Panc1 (cell line): ENCODE measurements at regions not wholly inside any gene's neighbourhood (a gene's known extent, or its start where the extent isn't known, plus 50 kb on each side); places are given as distances from the start of the nearest gene placed in this dataset.

Experiments
- ATAC-seq: fragments of 200-7000 bp; cut with Tn5 transposase; 2 replicates; pipeline ENCODE4 v1.9.1; 2020; ENCODE audit warnings: mild to moderate bottlenecking, moderate library complexity
- BruUV-seq: library from RNA; stranded (reverse); fragments of 400-500 nt; replicated peaks from 2 replicates; lab custom pipeline; 2021; lab: Mats Ljungman, UMichigan
- CTCF ChIA-PET: fragments of 300-600 bp; sonication (Branson Sonifier 250); formaldehyde crosslinking; loops from one replicate; lab custom pipeline; 2022; ENCODE audit warnings: antibody characterized with exemption; lab: Charles Lee
- POLR2A ChIA-PET: fragments of 300-600 bp; sonication (Branson Sonifier 250); formaldehyde crosslinking; loops from one replicate; lab custom pipeline; 2022; ENCODE audit warnings: antibody characterized with exemption; lab: Charles Lee
- DNase-seq: peaks from one replicate; pipeline ENCODE4 v3.0.0-alpha.2; 2010; ENCODE audit warnings: low read depth, low spot score
- H3K27ac ChIP-seq: 2 replicates; pipeline ENCODE4 v1.5.1; 2011; ENCODE audit warnings: mild to moderate bottlenecking, low read length, inconsistent platforms
- H3K27me3 ChIP-seq: fragments of 200-500 bp; sonication (Bioruptor generic); 2 replicates; pipeline ENCODE4 v1.6.0; 2014; ENCODE audit warnings: low read length, inconsistent platforms; ENCODE audit not compliant: control insufficient read depth, insufficient read depth
- H3K36me3 ChIP-seq: fragments of 200-500 bp; sonication (Bioruptor generic); 2 replicates; pipeline ENCODE4 v1.5.1; 2014; ENCODE audit warnings: inconsistent platforms, mild to moderate bottlenecking, low read length, moderate library complexity; ENCODE audit not compliant: control insufficient read depth, insufficient read depth
- H3K4me1 ChIP-seq: 2 replicates; pipeline ENCODE4 v1.5.1; 2011; ENCODE audit warnings: inconsistent platforms, mild to moderate bottlenecking, low read length, moderate library complexity; ENCODE audit not compliant: control insufficient read depth, insufficient read depth
- H3K4me3 ChIP-seq, 2 experiments: 2 replicates each; pipeline ENCODE4 v1.5.1; 2011 to 2012; ENCODE audit warnings: low read depth in 2 of 2, low read length in 2 of 2, mild to moderate bottlenecking in 2 of 2, inconsistent platforms in 1 of 2, moderate library complexity in 1 of 2
- H3K9me3 ChIP-seq: fragments of 200-500 bp; sonication (Bioruptor generic); 2 replicates; pipeline ENCODE4 v1.5.1; 2014; ENCODE audit warnings: low read depth, mild to moderate bottlenecking, inconsistent platforms, low read length, moderate library complexity; ENCODE audit not compliant: control insufficient read depth, insufficient read depth
- CTCF ChIP-seq: fragments of 450-650 bp; IDR thresholded peaks from 2 replicates; pipeline ENCODE4 v1.5.1; 2017; ENCODE audit warnings: mild to moderate bottlenecking
- POLR2AphosphoS5 ChIP-seq: IDR thresholded peaks from 2 replicates; pipeline ENCODE4 v1.6.1; 2012; ENCODE audit warnings: mild to moderate bottlenecking, low read depth, low read length, moderate library complexity
- REST ChIP-seq, 2 experiments: IDR thresholded peaks; 2 replicates each; pipeline ENCODE4 v1.6.1; 2011 to 2012; ENCODE audit warnings: low read depth in 2 of 2, control low read depth in 1 of 2, low read length in 1 of 2, mild to moderate bottlenecking in 1 of 2, moderate library complexity in 1 of 2; ENCODE audit not compliant: insufficient read depth in 1 of 2
- SIN3A ChIP-seq: IDR thresholded peaks from 2 replicates; pipeline ENCODE4 v1.6.1; 2012; ENCODE audit warnings: low read depth, mild to moderate bottlenecking, low read length, moderate library complexity, borderline replicate concordance; ENCODE audit not compliant: insufficient read depth
- TCF7L2 ChIP-seq: IDR thresholded peaks from 2 replicates; pipeline ENCODE4 v1.6.1; 2011; ENCODE audit warnings: mild to moderate bottlenecking, low read depth, low read length, inconsistent platforms
- in situ Hi-C: cut with HindIII; loops from 2 replicates; pipeline ENCODE4 v1.10.0; 2016; ENCODE audit warnings: low sequenced_read_pairs, low pct_unique_long_range_greater_than_20kb
- intact Hi-C: fragments of 100-400 bp; cut with micrococcal nuclease; formaldehyde crosslinking; loops from one replicate; pipeline ENCODE4 v1.10.0; 2022; ENCODE audit not compliant: unreplicated experiment

DNA sequence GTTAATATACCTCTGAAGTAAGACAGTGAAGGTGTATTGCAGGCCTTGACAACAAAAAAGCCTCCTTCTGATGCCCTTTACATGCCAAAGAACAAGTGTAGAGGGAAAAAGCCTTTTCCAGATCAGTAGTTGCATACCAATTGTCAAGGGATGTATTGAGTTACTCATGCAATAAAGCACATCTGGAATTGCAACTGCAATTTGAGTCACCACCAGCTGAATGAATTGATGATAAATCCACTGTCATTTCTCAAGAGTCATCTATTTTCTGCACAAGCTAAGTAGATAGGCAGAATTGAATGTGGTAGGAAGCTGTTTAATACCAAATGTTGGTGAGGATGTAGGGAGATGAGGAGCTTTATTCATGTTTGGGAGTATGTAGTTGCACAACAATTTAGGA lies 325.9 kb upstream of the SMIM30 start:
- intact Hi-C loops (no loop called here), in situ Hi-C loops (no loop called here)
- DNase-seq: no peak
- Histone ChIP-seq H3K4me3 (no peak overlapping the region), H3K4me1 (no peaks in the 10 kb centered on the region), H3K27ac (no peak overlapping the region), H3K27me3 (no peaks in the 10 kb centered on the region), H3K9me3 (no peaks in the 10 kb centered on the region), H3K36me3 (no peaks in the 10 kb centered on the region)
- ChIA-PET CTCF (no interaction called here), POLR2A (no interaction called here)
- no peak for TF ChIP-seq CTCF
- TF ChIP-seq TCF7L2: no peak
- TF ChIP-seq POLR2AphosphoS5: no peak
- TF ChIP-seq REST (IDR thresholded peaks at IDR 0.05; ENCODE audit: insufficient read depth in 1 of 2, low read depth in 2 of 2, low read length in 1 of 2): no peak
- no peak for TF ChIP-seq SIN3A
- BruUV-seq: no TSS peak
- ATAC-seq: no peak

GRCh38 chr7:113440173-113440572 lies 321.8 kb upstream of the SMIM30 start:
- in situ Hi-C loops (no loop called here), intact Hi-C loops (no loop called here)
- POLR2A ChIA-PET: interaction anchor here (0.6 kb wide), 1 partner anchor 12 kb away, joined by 3 read pairs; no protein-coding TSS in a partner anchor
- CTCF ChIA-PET: no interaction called here
- Histone ChIP-seq H3K36me3 (no peaks in the 10 kb centered on the region), H3K4me1 (no peaks in the 10 kb centered on the region), H3K27ac (no peak overlapping the region), H3K27me3 (no peaks in the 10 kb centered on the region), H3K9me3 (no peaks in the 10 kb centered on the region), H3K4me3 (no peak overlapping the region)
- DNase-seq: no peak
- no peak for ATAC-seq
- TF ChIP-seq CTCF: no peak
- BruUV-seq: no TSS peak

GRCh38 chr7:113431406-113431805 lies 313.1 kb upstream of the SMIM30 start:
- DNase-seq (no peak), ATAC-seq (no peak)
- no peaks in the 10 kb centered on the region for H3K36me3 ChIP-seq
- intact Hi-C loops: no loop called here
- no peak for TF ChIP-seq TCF7L2
- no peak for TF ChIP-seq POLR2AphosphoS5
- TF ChIP-seq REST (IDR thresholded peaks at IDR 0.05; ENCODE audit: insufficient read depth in 1 of 2, low read depth in 2 of 2, low read length in 1 of 2): no peak
- no peak overlapping the region for H3K4me3 ChIP-seq
- H3K27ac ChIP-seq: no peak overlapping the region
- no TSS peak for BruUV-seq
- H3K27me3 ChIP-seq: no peaks in the 10 kb centered on the region
- no peaks in the 10 kb centered on the region for H3K9me3 ChIP-seq
- ChIA-PET CTCF (no interaction called here), POLR2A (no interaction called here)
- no peaks in the 10 kb centered on the region for H3K4me1 ChIP-seq
- in situ Hi-C loops: no loop called here
